ENCODE measurements at regions not wholly inside any gene's neighbourhood (a gene's known extent, or its start where the extent isn't known, plus 50 kb on each side); places are given as distances from the start of the nearest gene placed in this dataset.

- intact Hi-C loops (cut with micrococcal nuclease; ENCODE audit: unreplicated experiment), result no loop called here
Observed at GRCh38 chr13:32830336-32831031, 185.7 kb upstream of the KL start.

GRCh38 chr13:32837307-32837972, 178.8 kb upstream of the KL start:
- no TSS peak for BruUV-seq (replicated peaks)
- CTCF ChIA-PET (ENCODE audit: unreplicated experiment), result no interaction called here
- no peak overlapping the region for H3K4me3 ChIP-seq (ENCODE audit: low read depth, low read length, poor library complexity, severe bottlenecking)
- TF ChIP-seq CTCF (conservative IDR thresholded peaks at IDR 0.05; ENCODE audit: low read length) (no peak), EZH2phosphoT487 (IDR thresholded peaks at IDR 0.05; ENCODE audit: borderline replicate concordance, low read depth, low read length) (no peak)
- H3K27ac ChIP-seq (ENCODE audit: low read depth, low read length, poor library complexity, severe bottlenecking), result no peak overlapping the region
- H2AFZ ChIP-seq (ENCODE audit: low read length), result no peak overlapping the region
- H3K9me3 ChIP-seq (ENCODE audit: low read length), result no peaks in the 10 kb centered on the region
- no peaks in the 10 kb centered on the region for H3K36me3 ChIP-seq (ENCODE audit: insufficient read depth, low read length)
- intact Hi-C loops (cut with micrococcal nuclease; ENCODE audit: unreplicated experiment), result no loop called here
- no peaks in the 10 kb centered on the region for H3K79me2 ChIP-seq (ENCODE audit: insufficient read depth, low read depth, low read length)
- H3K4me1 ChIP-seq (ENCODE audit: insufficient read depth, low read length, poor library complexity, severe bottlenecking), result peaks cover 6% of the 10 kb centered on the region
- POLR2A ChIA-PET, result no interaction called here
- H3K9me2 ChIP-seq (ENCODE audit: insufficient read depth, low read length), result no peaks in the 10 kb centered on the region
- H4K20me1 ChIP-seq (ENCODE audit: insufficient read depth, low read length), result no peaks in the 10 kb centered on the region
- no peak overlapping the region for H3K4me2 ChIP-seq (ENCODE audit: low read length)
- DNase-seq (ENCODE audit: low spot score), result no peak

More at GRCh38 chr13:32830336-32831031, 185.7 kb upstream of the KL start:
- Histone ChIP-seq H4K20me1 (ENCODE audit: insufficient read depth, low read length) (no peaks in the 10 kb centered on the region), H3K36me3 (ENCODE audit: insufficient read depth, low read length) (no peaks in the 10 kb centered on the region), H3K4me3 (ENCODE audit: low read depth, low read length, poor library complexity, severe bottlenecking) (no peak overlapping the region), H3K27ac (ENCODE audit: low read depth, low read length, poor library complexity, severe bottlenecking) (no peak overlapping the region), H3K9me3 (ENCODE audit: low read length) (no peaks in the 10 kb centered on the region), H3K9me2 (ENCODE audit: insufficient read depth, low read length) (no peaks in the 10 kb centered on the region), H3K4me2 (ENCODE audit: low read length) (no peak overlapping the region), H3K4me1 (ENCODE audit: insufficient read depth, low read length, poor library complexity, severe bottlenecking) (no peaks in the 10 kb centered on the region), H2AFZ (ENCODE audit: low read length) (no peak overlapping the region), H3K79me2 (ENCODE audit: insufficient read depth, low read depth, low read length) (no peaks in the 10 kb centered on the region)
- no TSS peak for BruUV-seq (replicated peaks)
- POLR2A ChIA-PET, result no interaction called here
- DNase-seq (ENCODE audit: low spot score), result no peak
- no peak for TF ChIP-seq EZH2phosphoT487 (IDR thresholded peaks at IDR 0.05; ENCODE audit: borderline replicate concordance, low read depth, low read length)
- TF ChIP-seq CTCF (conservative IDR thresholded peaks at IDR 0.05; ENCODE audit: low read length), result no peak
- CTCF ChIA-PET (ENCODE audit: unreplicated experiment), result no interaction called here

Measured in OCI-LY7 (cell line).